Endodermal cell (in vitro differentiated cells): ENCODE measurements at regions not wholly inside any gene's neighbourhood (a gene's known extent, or its start where the extent isn't known, plus 50 kb on each side); places are given as distances from the start of the nearest gene placed in this dataset.

Source experiments
- DNase-seq: peaks from one replicate; pipeline ENCODE4 v3.0.0-alpha.2; 2017
- H3K27ac ChIP-seq: 2 replicates; pipeline ENCODE4 v1.5.1; 2013; ENCODE audit warnings: mild to moderate bottlenecking, low read depth, low read length, moderate library complexity
- H3K27me3 ChIP-seq: 2 replicates; pipeline ENCODE4 v1.6.1; 2013; ENCODE audit warnings: mild to moderate bottlenecking, low read length, moderate library complexity; ENCODE audit not compliant: insufficient read depth, control insufficient read depth, poor library complexity, severe bottlenecking
- H3K36me3 ChIP-seq: 2 replicates; pipeline ENCODE4 v1.7.0; 2013; ENCODE audit warnings: mild to moderate bottlenecking, low read length, moderate library complexity; ENCODE audit not compliant: control insufficient read depth, insufficient read depth
- H3K4me1 ChIP-seq: one replicate; pipeline ENCODE4 v1.7.0; 2013; ENCODE audit warnings: low read length; ENCODE audit not compliant: control insufficient read depth, insufficient read depth
- H3K4me3 ChIP-seq: 2 replicates; pipeline ENCODE4 v1.5.1; 2013; ENCODE audit warnings: mild to moderate bottlenecking, low read length, moderate library complexity
- H3K9ac ChIP-seq: 2 replicates; pipeline ENCODE4 v1.6.1; 2013; ENCODE audit warnings: mild to moderate bottlenecking, low read length, moderate library complexity; ENCODE audit not compliant: poor library complexity, severe bottlenecking; ENCODE audit errors: extremely low read depth
- H3K9me3 ChIP-seq: 2 replicates; pipeline ENCODE4 v1.6.1; 2013; ENCODE audit warnings: mild to moderate bottlenecking, low read length, moderate library complexity; ENCODE audit not compliant: control insufficient read depth
- H3K27ac Mint-ChIP-seq: 2 replicates; pipeline ENCODE4 v1.8.0; 2020; ENCODE audit warnings: mixed read lengths
- H3K27me3 Mint-ChIP-seq: 2 replicates; pipeline ENCODE4 v1.8.0; 2021; ENCODE audit warnings: mild to moderate bottlenecking, mixed read lengths; ENCODE audit not compliant: insufficient read depth
- H3K36me3 Mint-ChIP-seq: 2 replicates; pipeline ENCODE4 v1.8.0; 2020; ENCODE audit warnings: low read depth, mixed read lengths
- H3K4me1 Mint-ChIP-seq: 2 replicates; pipeline ENCODE4 v1.8.0; 2020; ENCODE audit warnings: mixed read lengths
- H3K4me3 Mint-ChIP-seq: 2 replicates; pipeline ENCODE4 v1.8.0; 2020; ENCODE audit warnings: mild to moderate bottlenecking, moderate library complexity, mixed read lengths
- H3K9me3 Mint-ChIP-seq: 2 replicates; pipeline ENCODE4 v1.8.0; 2020; ENCODE audit warnings: mild to moderate bottlenecking, mixed read lengths
- CTCF ChIP-seq: fragments of 200-600 bp; sonication (generic); conservative IDR thresholded peaks from 2 replicates; pipeline ENCODE4 v1.5.0; 2021; ENCODE audit warnings: antibody characterized with exemption, mild to moderate bottlenecking
- WGBS, 2 experiments: methylation state at CpG; one replicate each; pipeline versions ENCODE4 v1.1.5 to v1.1.7; 2013; ENCODE audit warnings: missing lambda C conversion rate in 2 of 2, mixed read lengths in 1 of 2; ENCODE audit not compliant: insufficient coverage in 1 of 2, insufficient read length in 1 of 2; 5-methylcytosine and 5-hydroxymethylcytosine counted together

- peak; percentile 20 for TF ChIP-seq CTCF
- Mint-ChIP-seq H3K27me3 (peaks cover 6% of the 10 kb centered on the region), H3K36me3 (no peaks in the 10 kb centered on the region), H3K9me3 (no peaks in the 10 kb centered on the region), H3K27ac (peak overlapping the region; percentile 62), H3K4me1 (peaks cover 41% of the 10 kb centered on the region), H3K4me3 (peak overlapping the region; percentile 28)
- no peaks in the 10 kb centered on the region for H3K27me3 ChIP-seq
- 85 to 87% methylated on average over 7 to 12 of the region's 12 CpGs for WGBS, 2 experiments
- H3K36me3 ChIP-seq: no peaks in the 10 kb centered on the region
- peak; percentile 62 for DNase-seq
- H3K9ac ChIP-seq: no peak overlapping the region
- no peaks in the 10 kb centered on the region for H3K9me3 ChIP-seq
- peaks cover 11% of the 10 kb centered on the region for H3K4me1 ChIP-seq
- no peak overlapping the region for H3K4me3 ChIP-seq
- no peak overlapping the region for H3K27ac ChIP-seq
Observed at GRCh38 chr3:194031867-194032635, 103.9 kb upstream of the HES1 start.

GRCh38 chr3:194032828-194033435 is 103.0 kb upstream of the HES1 start:
- Histone ChIP-seq H3K4me3 (no peak overlapping the region), H3K4me1 (peaks cover 11% of the 10 kb centered on the region), H3K36me3 (no peaks in the 10 kb centered on the region), H3K9me3 (no peaks in the 10 kb centered on the region), H3K9ac (no peak overlapping the region), H3K27ac (no peak overlapping the region), H3K27me3 (no peaks in the 10 kb centered on the region)
- H3K4me1 Mint-ChIP-seq: peaks cover 41% of the 10 kb centered on the region
- DNase-seq: peak; percentile 82
- 35 to 52% methylated on average over 4 to 9 of the region's 9 CpGs for WGBS, 2 experiments
- peaks cover 6% of the 10 kb centered on the region for H3K27me3 Mint-ChIP-seq
- peak overlapping the region; percentile 62 for H3K27ac Mint-ChIP-seq
- H3K9me3 Mint-ChIP-seq: no peaks in the 10 kb centered on the region
- TF ChIP-seq CTCF: no peak
- no peaks in the 10 kb centered on the region for H3K36me3 Mint-ChIP-seq
- peak overlapping the region; percentile 28 for H3K4me3 Mint-ChIP-seq

GRCh38 chr3:194034346-194035336 is 101.3 kb upstream of the HES1 start:
- no peak for TF ChIP-seq CTCF
- Mint-ChIP-seq H3K27ac (no peak overlapping the region), H3K36me3 (no peaks in the 10 kb centered on the region), H3K9me3 (no peaks in the 10 kb centered on the region), H3K27me3 (peaks cover 6% of the 10 kb centered on the region), H3K4me3 (no peak overlapping the region), H3K4me1 (peaks cover 39% of the 10 kb centered on the region)
- Histone ChIP-seq H3K4me3 (no peak overlapping the region), H3K27ac (no peak overlapping the region), H3K9me3 (no peaks in the 10 kb centered on the region), H3K4me1 (peaks cover 11% of the 10 kb centered on the region), H3K9ac (no peak overlapping the region), H3K36me3 (no peaks in the 10 kb centered on the region), H3K27me3 (no peaks in the 10 kb centered on the region)
- WGBS, 2 experiments: 92 to 94% methylated on average over 21 to 24 of the region's 24 CpGs
- DNase-seq: peak; percentile 52
